ENCODE measurements at regions not wholly inside any gene's neighbourhood (a gene's known extent, or its start where the extent isn't known, plus 50 kb on each side); places are given as distances from the start of the nearest gene placed in this dataset.

GRCh38 chr5:13501176-13501575 is 443.3 kb downstream of the DNAH5 start:
- Histone ChIP-seq H3K9me3 (ENCODE audit: control insufficient read depth in 1 of 2, insufficient read depth in 1 of 2, low read depth in 1 of 2, low read length in 2 of 2) (peaks cover 5 to 15% of the 10 kb centered on the region in 2 experiments; a peak in 2 of 4 replicates), H3K79me2 (ENCODE audit: insufficient read depth, low read length) (no peaks in the 10 kb centered on the region), H3K36me3 (ENCODE audit: control insufficient read depth in 1 of 2, insufficient read depth in 2 of 2, low read length in 2 of 2) (no peaks in the 10 kb centered on the region), H3K27ac (ENCODE audit: low read depth, low read length) (no peak overlapping the region), H3K27me3 (ENCODE audit: insufficient read depth, low read length) (no peaks in the 10 kb centered on the region), H3K9me2 (ENCODE audit: insufficient read depth) (no peaks in the 10 kb centered on the region), H2AFZ (ENCODE audit: low read depth, low read length, poor library complexity, severe bottlenecking) (no peak overlapping the region), H3K9ac (ENCODE audit: low read length) (no peak overlapping the region), H3K4me1 (ENCODE audit: control insufficient read depth in 1 of 2, insufficient read depth in 2 of 2, low read length in 2 of 2) (no peaks in the 10 kb centered on the region), H3K4me2 (ENCODE audit: low read length) (no peak overlapping the region), H4K20me1 (ENCODE audit: insufficient read depth) (no peaks in the 10 kb centered on the region), H3K4me3 (replicated peaks in 1 of 2; ENCODE audit: low read depth in 1 of 2, low read length in 2 of 2) (no peak overlapping the region)
- ChIA-PET POLR2A (no interaction called here), CTCF (no interaction called here), RAD21 (ENCODE audit: low non-redundant PET in 1 of 2, low total read pairs in 2 of 2, uncharacterized antibody in 2 of 2, unreplicated experiment in 2 of 2) (no interaction called here)
- TF ChIP-seq TCF7L2 (IDR thresholded peaks at IDR 0.05; ENCODE audit: borderline replicate concordance, extremely low read depth, insufficient read depth, insufficient read length) (no peak), RAD21 (IDR thresholded peaks at IDR 0.05; ENCODE audit: low read depth) (no peak), ZNF274 (IDR thresholded peaks at IDR 0.05; ENCODE audit: low read depth, low read length) (no peak), FOSL1 (IDR thresholded peaks at IDR 0.05; ENCODE audit: low read depth) (no peak), ZBTB33 (IDR thresholded peaks at IDR 0.05; ENCODE audit: extremely low read depth, insufficient replicate concordance, low read length) (no peak), YY1 (IDR thresholded peaks at IDR 0.05; ENCODE audit: extremely low read depth, insufficient replicate concordance, low read depth, low read length) (no peak), ELF1 (IDR thresholded peaks at IDR 0.05; ENCODE audit: borderline replicate concordance, low read depth) (no peak), SRF (IDR thresholded peaks at IDR 0.05; ENCODE audit: low read depth) (no peak), SP1 (IDR thresholded peaks at IDR 0.05; ENCODE audit: low read depth) (no peak), SIN3A (IDR thresholded peaks at IDR 0.05; ENCODE audit: low read depth) (no peak), MAX (IDR thresholded peaks at IDR 0.05) (no peak), POLR2A (IDR thresholded peaks at IDR 0.05; ENCODE audit: borderline replicate concordance, extremely low read depth, insufficient read depth, insufficient read length) (no peak), EZH2phosphoT487 (IDR thresholded peaks at IDR 0.05; ENCODE audit: borderline replicate concordance) (no peak), EZH2 (IDR thresholded peaks at IDR 0.05) (no peak), EGR1 (IDR thresholded peaks at IDR 0.05; ENCODE audit: low read depth) (no peak), ATF3 (IDR thresholded peaks at IDR 0.05) (no peak), ZFX (IDR thresholded peaks at IDR 0.05) (no peak), POLR2AphosphoS5 (IDR thresholded peaks at IDR 0.05; ENCODE audit: low read depth, low read length) (no peak)
- no TSS peak for BruUV-seq (replicated peaks)
- DNase-seq (ENCODE audit: low read depth, low spot score) (no peak), ATAC-seq (no peak)
- intact Hi-C loops (cut with micrococcal nuclease): no loop called here

All from HCT116 (cell line).